Endothelial cell (in vitro differentiated cells): ENCODE measurements at regions not wholly inside any gene's neighbourhood (a gene's known extent, or its start where the extent isn't known, plus 50 kb on each side); places are given as distances from the start of the nearest gene placed in this dataset.

Experiments used
- DNase-seq: peaks from one replicate; pipeline ENCODE4 v3.0.0; 2021; ENCODE audit warnings: low spot score
- H3K27ac Mint-ChIP-seq: one replicate; pipeline ENCODE4 v1.8.0; 2021; ENCODE audit warnings: mixed read lengths, inconsistent platforms; ENCODE audit not compliant: unreplicated experiment
- H3K27me3 Mint-ChIP-seq: one replicate; pipeline ENCODE4 v1.8.0; 2021; ENCODE audit warnings: mild to moderate bottlenecking, moderate library complexity, mixed read lengths, inconsistent platforms; ENCODE audit not compliant: unreplicated experiment
- H3K36me3 Mint-ChIP-seq: one replicate; pipeline ENCODE4 v1.8.0; 2021; ENCODE audit warnings: mild to moderate bottlenecking, low read depth, mixed read lengths, inconsistent platforms; ENCODE audit not compliant: unreplicated experiment
- H3K4me1 Mint-ChIP-seq: one replicate; pipeline ENCODE4 v1.8.0; 2021; ENCODE audit warnings: mild to moderate bottlenecking, mixed read lengths, inconsistent platforms; ENCODE audit not compliant: unreplicated experiment
- H3K4me3 Mint-ChIP-seq: one replicate; pipeline ENCODE4 v1.8.0; 2021; ENCODE audit warnings: mild to moderate bottlenecking, mixed read lengths, inconsistent platforms; ENCODE audit not compliant: unreplicated experiment
- H3K9me3 Mint-ChIP-seq: one replicate; pipeline ENCODE4 v1.8.0; 2021; ENCODE audit warnings: mixed read lengths, inconsistent platforms; ENCODE audit not compliant: unreplicated experiment
- CTCF ChIP-seq: fragments of 200-600 bp; sonication (generic); IDR thresholded peaks from one replicate; pipeline ENCODE4 v1.5.0; 2021; ENCODE audit warnings: antibody characterized with exemption; ENCODE audit not compliant: unreplicated experiment

DNA sequence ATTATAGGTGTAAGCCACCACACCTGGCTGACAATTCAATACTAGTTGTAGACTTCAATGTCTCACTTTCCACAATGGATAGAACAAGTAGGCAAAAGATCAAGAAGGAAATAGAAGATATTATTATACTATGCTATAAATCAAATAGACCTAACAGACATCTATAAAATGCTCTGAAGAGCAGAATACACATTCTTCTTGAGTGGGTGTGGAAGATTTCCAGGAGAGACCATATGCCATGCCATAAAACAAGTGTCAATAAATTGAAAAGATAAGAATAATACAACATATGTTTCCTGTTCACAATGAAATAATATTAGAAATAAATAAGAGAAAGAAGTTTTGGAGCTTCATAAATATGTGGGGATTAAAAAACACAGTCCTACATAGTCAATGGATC is 179.3 kb upstream of the AMOT start:
- Mint-ChIP-seq H3K27me3 (no peaks in the 10 kb centered on the region), H3K27ac (no peak overlapping the region), H3K9me3 (no peaks in the 10 kb centered on the region), H3K36me3 (no peaks in the 10 kb centered on the region), H3K4me1 (no peaks in the 10 kb centered on the region), H3K4me3 (no peak overlapping the region)
- TF ChIP-seq CTCF: no peak
- DNase-seq: no peak

DNA sequence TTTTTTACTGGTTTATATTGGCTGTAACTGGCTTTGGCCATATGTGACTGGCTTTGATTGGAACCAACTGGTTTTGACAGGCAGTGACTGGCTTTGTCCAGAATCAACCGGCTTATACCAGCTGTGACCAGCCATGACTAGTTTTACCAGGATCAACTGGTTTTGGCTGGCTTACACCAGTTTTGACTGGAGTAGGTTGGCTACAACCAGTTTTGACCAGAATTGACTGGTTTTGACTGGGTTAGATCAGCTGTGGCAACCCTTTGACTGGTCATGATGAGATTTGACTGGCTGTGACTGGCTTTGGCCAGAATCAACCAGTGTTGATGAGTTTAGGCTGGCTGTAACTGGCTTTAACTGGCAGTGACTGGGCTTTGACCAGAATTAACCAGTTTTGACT is 169.2 kb upstream of the AMOT start:
- no peaks in the 10 kb centered on the region for H3K36me3 Mint-ChIP-seq
- H3K27ac Mint-ChIP-seq: no peak overlapping the region
- no peak for DNase-seq
- no peak overlapping the region for H3K4me3 Mint-ChIP-seq
- no peak for TF ChIP-seq CTCF
- H3K9me3 Mint-ChIP-seq: no peaks in the 10 kb centered on the region
- no peaks in the 10 kb centered on the region for H3K27me3 Mint-ChIP-seq
- H3K4me1 Mint-ChIP-seq: no peaks in the 10 kb centered on the region

- no peaks in the 10 kb centered on the region for H3K36me3 Mint-ChIP-seq
- H3K4me3 Mint-ChIP-seq: no peak overlapping the region
- H3K4me1 Mint-ChIP-seq: no peaks in the 10 kb centered on the region
- no peak overlapping the region for H3K27ac Mint-ChIP-seq
- H3K27me3 Mint-ChIP-seq: no peaks in the 10 kb centered on the region
- TF ChIP-seq CTCF: no peak
- H3K9me3 Mint-ChIP-seq: no peaks in the 10 kb centered on the region
- no peak for DNase-seq
Observed at GRCh38 chrX:113009029-113009428, 168.4 kb upstream of the AMOT start.

- Mint-ChIP-seq H3K4me3 (no peak overlapping the region), H3K36me3 (no peaks in the 10 kb centered on the region), H3K27me3 (no peaks in the 10 kb centered on the region), H3K27ac (no peak overlapping the region), H3K9me3 (no peaks in the 10 kb centered on the region), H3K4me1 (no peaks in the 10 kb centered on the region)
- no peak for DNase-seq
- TF ChIP-seq CTCF: no peak
Observed at GRCh38 chrX:113001836-113002235, 161.2 kb upstream of the AMOT start.

DNA sequence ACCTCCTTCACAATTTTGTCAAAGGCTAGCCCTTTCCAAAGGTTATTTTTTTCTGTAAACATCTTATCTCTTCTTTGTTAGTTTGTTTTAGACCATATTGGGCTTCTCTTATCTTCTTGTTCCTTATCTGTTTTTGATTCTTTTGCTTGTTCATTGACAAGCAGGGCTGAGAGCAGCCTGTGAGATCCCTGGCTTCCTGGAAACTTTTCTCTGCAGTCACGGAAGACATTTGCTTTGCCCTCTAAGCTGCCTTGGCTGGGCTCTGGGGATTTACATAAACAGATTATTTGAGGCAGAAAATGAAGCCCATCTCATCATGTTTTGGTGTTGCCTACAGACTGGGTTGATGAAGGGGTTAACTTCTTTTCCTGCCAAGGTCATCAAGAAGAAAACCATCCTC is 157.4 kb upstream of the AMOT start:
- TF ChIP-seq CTCF: no peak
- Mint-ChIP-seq H3K4me1 (no peaks in the 10 kb centered on the region), H3K27ac (no peak overlapping the region), H3K36me3 (no peaks in the 10 kb centered on the region), H3K9me3 (no peaks in the 10 kb centered on the region), H3K4me3 (no peak overlapping the region), H3K27me3 (no peaks in the 10 kb centered on the region)
- no peak for DNase-seq
